SK-N-MC (cell line): ENCODE measurements at regions not wholly inside any gene's neighbourhood (a gene's known extent, or its start where the extent isn't known, plus 50 kb on each side); places are given as distances from the start of the nearest gene placed in this dataset.

Experiments used
- DNase-seq: peaks from one replicate; pipeline ENCODE4 v3.0.0-alpha.2; 2011; ENCODE audit warnings: low read depth, low spot score
- H3K27ac ChIP-seq: fragments of 200-600 bp; sonication (generic); 2 replicates; pipeline ENCODE4 v1.5.1; 2016; ENCODE audit warnings: mixed run types
- H3K36me3 ChIP-seq: fragments of 200-600 bp; sonication (generic); 2 replicates; pipeline ENCODE4 v1.6.1; 2017; ENCODE audit warnings: antibody characterized with exemption, low read length, mixed read lengths; ENCODE audit not compliant: insufficient read depth
- H3K4me3 ChIP-seq: fragments of 200-600 bp; sonication (generic); 2 replicates; pipeline ENCODE4 v1.5.1; 2016
- H3K9ac ChIP-seq: fragments of 200-600 bp; sonication (generic); 2 replicates; pipeline ENCODE4 v1.8.0; 2017; ENCODE audit warnings: mixed run types, mixed read lengths; ENCODE audit not compliant: insufficient read length
- H3K9me3 ChIP-seq: fragments of 200-600 bp; sonication (generic); 2 replicates; pipeline ENCODE4 v1.6.1; 2017; ENCODE audit warnings: low read depth, mild to moderate bottlenecking, antibody characterized with exemption, low read length, moderate library complexity, mixed read lengths
- EZH2 ChIP-seq: fragments of 200-600 bp; sonication (generic); IDR thresholded peaks from one replicate; pipeline ENCODE4 v1.6.1; 2017; ENCODE audit warnings: antibody characterized with exemption
- FOXP2 ChIP-seq: optimal IDR thresholded peaks from 2 replicates; pipeline ENCODE3; 2011; ENCODE audit warnings: mild to moderate bottlenecking, moderate library complexity; ENCODE audit not compliant: insufficient read depth; ENCODE audit errors: extremely low read length, control extremely low read depth
- POLR2AphosphoS5 ChIP-seq: IDR thresholded peaks from 2 replicates; pipeline ENCODE4 v1.6.1; 2012; ENCODE audit warnings: mild to moderate bottlenecking, low read depth, low read length, borderline replicate concordance

GRCh38 chr9:82152181-82152580, 163.6 kb downstream of the SPATA31D1 start:
- Histone ChIP-seq H3K27ac (no peak overlapping the region), H3K36me3 (no peaks in the 10 kb centered on the region), H3K4me3 (no peak overlapping the region), H3K9me3 (no peaks in the 10 kb centered on the region), H3K9ac (no peak overlapping the region)
- TF ChIP-seq FOXP2 (no peak), POLR2AphosphoS5 (no peak), EZH2 (no peak)
- no peak for DNase-seq

- Histone ChIP-seq H3K9ac (no peak overlapping the region), H3K4me3 (no peak overlapping the region), H3K36me3 (no peaks in the 10 kb centered on the region), H3K9me3 (no peaks in the 10 kb centered on the region), H3K27ac (no peak overlapping the region)
- no peak for TF ChIP-seq EZH2
- no peak for TF ChIP-seq POLR2AphosphoS5
- no peak for TF ChIP-seq FOXP2
- DNase-seq, result no peak
Observed at GRCh38 chr9:82153032-82153431, 164.5 kb downstream of the SPATA31D1 start.

- no peak overlapping the region for H3K9ac ChIP-seq
- TF ChIP-seq FOXP2 (no peak), POLR2AphosphoS5 (no peak), EZH2 (no peak)
Observed at GRCh38 chr9:82154573-82154972, 166.0 kb downstream of the SPATA31D1 start.

GRCh38 chr9:82161876-82162275, 173.3 kb downstream of the SPATA31D1 start:
- H3K9ac ChIP-seq, result no peak overlapping the region
- H3K9me3 ChIP-seq, result no peaks in the 10 kb centered on the region
- H3K4me3 ChIP-seq, result no peak overlapping the region
- no peaks in the 10 kb centered on the region for H3K36me3 ChIP-seq
- no peak for TF ChIP-seq FOXP2
- TF ChIP-seq EZH2, result no peak
- no peak for TF ChIP-seq POLR2AphosphoS5
- DNase-seq, result no peak
- no peak overlapping the region for H3K27ac ChIP-seq

More at GRCh38 chr9:82154573-82154972, 166.0 kb downstream of the SPATA31D1 start:
- no peaks in the 10 kb centered on the region for H3K9me3 ChIP-seq
- H3K4me3 ChIP-seq, result no peak overlapping the region
- no peak for DNase-seq
- no peak overlapping the region for H3K27ac ChIP-seq
- H3K36me3 ChIP-seq, result no peaks in the 10 kb centered on the region

GRCh38 chr9:82164159-82164558, 175.6 kb downstream of the SPATA31D1 start:
- H3K27ac ChIP-seq, result no peak overlapping the region
- no peak for TF ChIP-seq EZH2
- TF ChIP-seq POLR2AphosphoS5, result no peak
- TF ChIP-seq FOXP2, result no peak
- DNase-seq, result no peak
- H3K9ac ChIP-seq, result no peak overlapping the region
- no peaks in the 10 kb centered on the region for H3K9me3 ChIP-seq
- H3K36me3 ChIP-seq, result no peaks in the 10 kb centered on the region
- H3K4me3 ChIP-seq, result no peak overlapping the region

- Histone ChIP-seq H3K27ac (no peak overlapping the region), H3K9me3 (no peaks in the 10 kb centered on the region), H3K36me3 (no peaks in the 10 kb centered on the region), H3K4me3 (no peak overlapping the region), H3K9ac (no peak overlapping the region)
- TF ChIP-seq POLR2AphosphoS5 (no peak), EZH2 (no peak), FOXP2 (no peak)
- DNase-seq, result no peak
Observed at GRCh38 chr9:82167296-82167695, 178.7 kb downstream of the SPATA31D1 start.

- no peak overlapping the region for H3K9ac ChIP-seq
- no peak for DNase-seq
Observed at GRCh38 chr9:82168585-82168984, 180.0 kb downstream of the SPATA31D1 start.

GRCh38 chr9:82170866-82171265, 182.3 kb downstream of the SPATA31D1 start:
- no peaks in the 10 kb centered on the region for H3K9me3 ChIP-seq
- H3K27ac ChIP-seq, result no peak overlapping the region
- no peak for TF ChIP-seq FOXP2
- TF ChIP-seq POLR2AphosphoS5, result no peak
- TF ChIP-seq EZH2, result no peak
- DNase-seq, result no peak
- H3K9ac ChIP-seq, result no peak overlapping the region
- no peak overlapping the region for H3K4me3 ChIP-seq
- H3K36me3 ChIP-seq, result no peaks in the 10 kb centered on the region

More at GRCh38 chr9:82168585-82168984, 180.0 kb downstream of the SPATA31D1 start:
- no peak overlapping the region for H3K27ac ChIP-seq
- H3K9me3 ChIP-seq, result no peaks in the 10 kb centered on the region
- H3K36me3 ChIP-seq, result no peaks in the 10 kb centered on the region
- TF ChIP-seq POLR2AphosphoS5, result no peak
- no peak for TF ChIP-seq EZH2
- no peak for TF ChIP-seq FOXP2
- H3K4me3 ChIP-seq, result no peak overlapping the region

- Histone ChIP-seq H3K27ac (no peak overlapping the region), H3K4me3 (no peak overlapping the region), H3K9me3 (no peaks in the 10 kb centered on the region), H3K36me3 (no peaks in the 10 kb centered on the region), H3K9ac (no peak overlapping the region)
- TF ChIP-seq EZH2 (no peak), POLR2AphosphoS5 (no peak), FOXP2 (no peak)
- no peak for DNase-seq
Observed at GRCh38 chr9:82171271-82171670, 182.7 kb downstream of the SPATA31D1 start.
